Neural progenitor cell (in vitro differentiated cells): ENCODE measurements at regions not wholly inside any gene's neighbourhood (a gene's known extent, or its start where the extent isn't known, plus 50 kb on each side); places are given as distances from the start of the nearest gene placed in this dataset.

Source experiments
- DNase-seq: peaks from one replicate; pipeline ENCODE4 v3.0.0-alpha.2; 2016; ENCODE audit warnings: low spot score
- H2AFZ ChIP-seq: fragments of 200-600 bp; sonication (generic); replicated peaks from 2 replicates; pipeline ENCODE4 v1.6.1; 2016; ENCODE audit warnings: antibody characterized with exemption
- H3F3A ChIP-seq: fragments of 200-600 bp; sonication (generic); 2 replicates; pipeline ENCODE4 v1.6.1; 2016; ENCODE audit warnings: antibody characterized with exemption, low read depth
- H3K27ac ChIP-seq: fragments of 200-600 bp; sonication (generic); 2 replicates; pipeline ENCODE4 v1.5.1; 2016; ENCODE audit warnings: mild to moderate bottlenecking
- H3K27me3 ChIP-seq: fragments of 200-600 bp; sonication (generic); 2 replicates; pipeline ENCODE4 v1.6.1; 2016; ENCODE audit warnings: mild to moderate bottlenecking, moderate library complexity
- H3K36me3 ChIP-seq: fragments of 200-600 bp; sonication (generic); 2 replicates; pipeline ENCODE4 v1.5.1; 2016
- H3K4me1 ChIP-seq: fragments of 200-600 bp; sonication (generic); 2 replicates; pipeline ENCODE4 v1.6.1; 2016; ENCODE audit warnings: mixed run types
- H3K4me2 ChIP-seq: fragments of 200-600 bp; sonication (generic); 2 replicates; pipeline ENCODE4 v1.6.1; 2016
- H3K4me3 ChIP-seq: fragments of 200-600 bp; sonication (generic); 2 replicates; pipeline ENCODE4 v1.5.1; 2016
- H3K79me2 ChIP-seq: fragments of 200-600 bp; sonication (generic); 2 replicates; pipeline ENCODE4 v1.6.1; 2016; ENCODE audit warnings: low read depth
- H3K9ac ChIP-seq: fragments of 200-600 bp; sonication (generic); 2 replicates; pipeline ENCODE4 v1.6.1; 2016
- H3K9me3 ChIP-seq: fragments of 200-600 bp; sonication (generic); 2 replicates; pipeline ENCODE4 v1.5.1; 2016; ENCODE audit warnings: low read depth
- H4K20me1 ChIP-seq: fragments of 200-600 bp; sonication (generic); 2 replicates; pipeline ENCODE4 v1.6.1; 2016; ENCODE audit warnings: low read depth
- H3K27ac Mint-ChIP-seq: 3 replicates; pipeline ENCODE4 v1.8.0; 2021; ENCODE audit warnings: mixed read lengths
- H3K27me3 Mint-ChIP-seq: 2 replicates; pipeline ENCODE4 v1.8.0; 2022; ENCODE audit warnings: low read depth, mild to moderate bottlenecking, inconsistent platforms, moderate library complexity, mixed read lengths; ENCODE audit not compliant: insufficient read depth
- H3K36me3 Mint-ChIP-seq: 3 replicates; pipeline ENCODE4 v1.8.0; 2021; ENCODE audit warnings: mixed read lengths
- H3K4me1 Mint-ChIP-seq: 3 replicates; pipeline ENCODE4 v1.8.0; 2021; ENCODE audit warnings: mixed read lengths
- H3K4me3 Mint-ChIP-seq: 3 replicates; pipeline ENCODE4 v1.8.0; 2021; ENCODE audit warnings: mild to moderate bottlenecking, moderate library complexity, mixed read lengths
- H3K9me3 Mint-ChIP-seq: 3 replicates; pipeline ENCODE4 v1.8.0; 2020; ENCODE audit warnings: mixed read lengths
- EZH2 ChIP-seq: fragments of 200-600 bp; sonication (generic); IDR thresholded peaks from 2 replicates; pipeline ENCODE4 v1.6.1; 2017; ENCODE audit warnings: antibody characterized with exemption, mild to moderate bottlenecking, moderate library complexity
- EZH2phosphoT487 ChIP-seq: fragments of 200-600 bp; sonication (generic); IDR thresholded peaks from 2 replicates; pipeline ENCODE4 v1.6.1; 2017; ENCODE audit warnings: antibody characterized with exemption
- TF ChIP-seq, protein P1 (sequence below): fragments of 200-600 bp; sonication (generic); IDR thresholded peaks from 2 replicates; pipeline ENCODE4 v1.5.1; 2017; ENCODE audit warnings: antibody characterized with exemption, mild to moderate bottlenecking

DNA sequence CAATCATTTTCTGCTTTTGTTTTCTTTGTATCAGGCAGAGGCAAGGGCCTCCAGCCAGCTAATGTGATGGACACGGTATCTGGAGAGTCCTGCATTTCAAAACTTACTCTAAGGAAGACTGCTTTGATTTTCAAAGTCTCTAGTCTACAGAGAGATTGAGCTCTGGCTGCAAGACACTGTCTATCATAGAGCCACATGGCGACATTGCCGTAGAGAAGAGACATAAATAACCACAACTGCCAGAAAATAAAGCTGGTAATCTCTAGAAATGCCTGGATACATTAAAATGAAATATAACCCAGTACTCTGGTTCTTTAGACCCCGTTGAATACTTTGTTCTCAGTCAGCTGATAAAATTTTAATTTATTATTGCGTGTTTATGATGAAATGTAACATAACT, 90.8 kb downstream of the OTUD1 start:
- Histone ChIP-seq H2AFZ (no peak overlapping the region), H3K79me2 (no peaks in the 10 kb centered on the region), H3F3A (no peaks in the 10 kb centered on the region), H3K9ac (no peak overlapping the region), H3K4me2 (no peak overlapping the region), H3K27ac (no peak overlapping the region), H3K9me3 (no peaks in the 10 kb centered on the region), H3K27me3 (no peaks in the 10 kb centered on the region), H4K20me1 (no peaks in the 10 kb centered on the region), H3K36me3 (no peaks in the 10 kb centered on the region), H3K4me3 (no peak overlapping the region), H3K4me1 (no peaks in the 10 kb centered on the region)
- TF ChIP-seq EZH2 (no peak), EZH2phosphoT487 (no peak)
- TF ChIP-seq, protein P1, sequence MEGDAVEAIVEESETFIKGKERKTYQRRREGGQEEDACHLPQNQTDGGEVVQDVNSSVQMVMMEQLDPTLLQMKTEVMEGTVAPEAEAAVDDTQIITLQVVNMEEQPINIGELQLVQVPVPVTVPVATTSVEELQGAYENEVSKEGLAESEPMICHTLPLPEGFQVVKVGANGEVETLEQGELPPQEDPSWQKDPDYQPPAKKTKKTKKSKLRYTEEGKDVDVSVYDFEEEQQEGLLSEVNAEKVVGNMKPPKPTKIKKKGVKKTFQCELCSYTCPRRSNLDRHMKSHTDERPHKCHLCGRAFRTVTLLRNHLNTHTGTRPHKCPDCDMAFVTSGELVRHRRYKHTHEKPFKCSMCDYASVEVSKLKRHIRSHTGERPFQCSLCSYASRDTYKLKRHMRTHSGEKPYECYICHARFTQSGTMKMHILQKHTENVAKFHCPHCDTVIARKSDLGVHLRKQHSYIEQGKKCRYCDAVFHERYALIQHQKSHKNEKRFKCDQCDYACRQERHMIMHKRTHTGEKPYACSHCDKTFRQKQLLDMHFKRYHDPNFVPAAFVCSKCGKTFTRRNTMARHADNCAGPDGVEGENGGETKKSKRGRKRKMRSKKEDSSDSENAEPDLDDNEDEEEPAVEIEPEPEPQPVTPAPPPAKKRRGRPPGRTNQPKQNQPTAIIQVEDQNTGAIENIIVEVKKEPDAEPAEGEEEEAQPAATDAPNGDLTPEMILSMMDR: no peak
- Mint-ChIP-seq H3K4me1 (peaks cover 4% of the 10 kb centered on the region), H3K27ac (no peak overlapping the region), H3K36me3 (no peaks in the 10 kb centered on the region), H3K9me3 (no peaks in the 10 kb centered on the region), H3K4me3 (no peak overlapping the region), H3K27me3 (peaks cover 2% of the 10 kb centered on the region)
- no peak for DNase-seq

DNA sequence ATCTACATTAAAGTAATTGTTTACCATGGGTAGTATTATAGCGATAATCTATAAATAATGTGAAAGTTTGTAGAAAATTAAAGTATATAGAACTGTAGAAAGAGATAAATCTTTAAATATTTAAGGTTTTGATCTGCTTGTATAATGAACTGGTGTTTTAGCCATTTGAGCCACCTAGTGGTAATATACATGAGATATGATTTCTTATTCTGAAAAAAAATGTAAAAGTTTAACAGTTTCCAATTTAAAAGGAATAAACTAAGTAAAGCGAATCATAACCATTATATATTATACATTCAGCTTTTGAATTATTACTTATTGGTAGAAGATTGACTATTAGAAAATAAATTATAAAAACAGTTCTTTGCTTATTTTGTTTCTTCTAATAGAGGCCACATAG, 91.2 kb downstream of the OTUD1 start:
- no peak for DNase-seq
- Histone ChIP-seq H3K79me2 (no peaks in the 10 kb centered on the region), H3K9me3 (no peaks in the 10 kb centered on the region), H3K4me1 (no peaks in the 10 kb centered on the region), H4K20me1 (no peaks in the 10 kb centered on the region), H3K36me3 (no peaks in the 10 kb centered on the region), H3K9ac (no peak overlapping the region), H3K27me3 (no peaks in the 10 kb centered on the region), H2AFZ (no peak overlapping the region), H3K4me3 (no peak overlapping the region), H3K27ac (no peak overlapping the region), H3F3A (no peaks in the 10 kb centered on the region), H3K4me2 (no peak overlapping the region)
- no peak for TF ChIP-seq EZH2
- TF ChIP-seq EZH2phosphoT487: no peak
- TF ChIP-seq, protein P1: no peak
- peaks cover 4% of the 10 kb centered on the region for H3K4me1 Mint-ChIP-seq
- no peak overlapping the region for H3K27ac Mint-ChIP-seq
- H3K36me3 Mint-ChIP-seq: no peaks in the 10 kb centered on the region
- H3K4me3 Mint-ChIP-seq: no peak overlapping the region
- H3K9me3 Mint-ChIP-seq: no peaks in the 10 kb centered on the region
- H3K27me3 Mint-ChIP-seq: peaks cover 2% of the 10 kb centered on the region

GRCh38 chr10:23533212-23533611, 94.3 kb downstream of the OTUD1 start:
- H3K4me3 ChIP-seq: no peak overlapping the region
- no peak overlapping the region for H3K27ac ChIP-seq
- no peaks in the 10 kb centered on the region for H3K36me3 ChIP-seq
- no peak overlapping the region for H3K27ac Mint-ChIP-seq
- H3K9me3 Mint-ChIP-seq: no peaks in the 10 kb centered on the region
- H3K79me2 ChIP-seq: no peaks in the 10 kb centered on the region
- no peak overlapping the region for H3K4me2 ChIP-seq
- no peaks in the 10 kb centered on the region for H3K4me1 ChIP-seq
- DNase-seq: no peak
- H3K9ac ChIP-seq: no peak overlapping the region
- peaks cover 2% of the 10 kb centered on the region for H3K27me3 Mint-ChIP-seq
- no peak overlapping the region for H3K4me3 Mint-ChIP-seq
- H3F3A ChIP-seq: no peaks in the 10 kb centered on the region
- TF ChIP-seq, protein P1: no peak
- TF ChIP-seq EZH2 (no peak), EZH2phosphoT487 (no peak)
- peaks cover 7% of the 10 kb centered on the region for H3K4me1 Mint-ChIP-seq
- no peak overlapping the region for H2AFZ ChIP-seq
- no peaks in the 10 kb centered on the region for H3K36me3 Mint-ChIP-seq
- H3K27me3 ChIP-seq: no peaks in the 10 kb centered on the region
- no peaks in the 10 kb centered on the region for H4K20me1 ChIP-seq
- H3K9me3 ChIP-seq: no peaks in the 10 kb centered on the region

- no peaks in the 10 kb centered on the region for H3K9me3 ChIP-seq
- no peak overlapping the region for H3K4me3 ChIP-seq
- no peak overlapping the region for H3K27ac ChIP-seq
- no peaks in the 10 kb centered on the region for H3K36me3 Mint-ChIP-seq
- H3K27me3 ChIP-seq: no peaks in the 10 kb centered on the region
- no peak overlapping the region for H3K27ac Mint-ChIP-seq
- TF ChIP-seq EZH2phosphoT487 (no peak), EZH2 (no peak)
- TF ChIP-seq, protein P1: no peak
- H3K4me3 Mint-ChIP-seq: no peak overlapping the region
- DNase-seq: no peak
- peaks cover 2% of the 10 kb centered on the region for H3K27me3 Mint-ChIP-seq
- H3F3A ChIP-seq: no peaks in the 10 kb centered on the region
- H3K9ac ChIP-seq: no peak overlapping the region
- H2AFZ ChIP-seq: no peak overlapping the region
- no peaks in the 10 kb centered on the region for H3K36me3 ChIP-seq
- no peaks in the 10 kb centered on the region for H3K79me2 ChIP-seq
- H4K20me1 ChIP-seq: no peaks in the 10 kb centered on the region
- no peaks in the 10 kb centered on the region for H3K9me3 Mint-ChIP-seq
- H3K4me1 Mint-ChIP-seq: peaks cover 7% of the 10 kb centered on the region
- no peaks in the 10 kb centered on the region for H3K4me1 ChIP-seq
- H3K4me2 ChIP-seq: no peak overlapping the region
These were observed 95.5 kb downstream of the OTUD1 start for GRCh38 chr10:23534326-23534725.
